ENCODE measurements at regions not wholly inside any gene's neighbourhood (a gene's known extent, or its start where the extent isn't known, plus 50 kb on each side); places are given as distances from the start of the nearest gene placed in this dataset.

GRCh38 chr20:54372313-54372712 is 103.1 kb upstream of the DOK5 start:
- no peak overlapping the region for H3K9ac ChIP-seq (ENCODE audit: insufficient read depth, low read depth, low read length)
- no peak overlapping the region for H3K4me3 ChIP-seq (replicated peaks in 1 of 3; ENCODE audit: insufficient read depth in 1 of 3, low read depth in 2 of 3, low read length in 3 of 3)
- DNase-seq (ENCODE audit: low spot score), result no peak
- no peak for TF ChIP-seq TMF1 (CRISPR knock-in tag; IDR thresholded peaks at IDR 0.05; ENCODE audit: low read depth)
- no peak for TF ChIP-seq ZBTB42 (CRISPR knock-in tag; IDR thresholded peaks at IDR 0.05)
- no peak for TF ChIP-seq RXRB (CRISPR knock-in tag; IDR thresholded peaks at IDR 0.05; ENCODE audit: borderline replicate concordance)
- TF ChIP-seq ARID2 (CRISPR knock-in tag; IDR thresholded peaks at IDR 0.05; ENCODE audit: borderline replicate concordance), result no peak
- no peak for TF ChIP-seq KLF16 (CRISPR knock-in tag; IDR thresholded peaks at IDR 0.05)
- TF ChIP-seq PBX2 (CRISPR knock-in tag; IDR thresholded peaks at IDR 0.05), result no peak
- TF ChIP-seq, protein P1, sequence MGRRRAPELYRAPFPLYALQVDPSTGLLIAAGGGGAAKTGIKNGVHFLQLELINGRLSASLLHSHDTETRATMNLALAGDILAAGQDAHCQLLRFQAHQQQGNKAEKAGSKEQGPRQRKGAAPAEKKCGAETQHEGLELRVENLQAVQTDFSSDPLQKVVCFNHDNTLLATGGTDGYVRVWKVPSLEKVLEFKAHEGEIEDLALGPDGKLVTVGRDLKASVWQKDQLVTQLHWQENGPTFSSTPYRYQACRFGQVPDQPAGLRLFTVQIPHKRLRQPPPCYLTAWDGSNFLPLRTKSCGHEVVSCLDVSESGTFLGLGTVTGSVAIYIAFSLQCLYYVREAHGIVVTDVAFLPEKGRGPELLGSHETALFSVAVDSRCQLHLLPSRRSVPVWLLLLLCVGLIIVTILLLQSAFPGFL (CRISPR knock-in tag; IDR thresholded peaks at IDR 0.05), result no peak
- no peak for TF ChIP-seq ZNF468 (CRISPR knock-in tag; IDR thresholded peaks at IDR 0.05)
- TF ChIP-seq ZNF296 (CRISPR knock-in tag; conservative IDR thresholded peaks at IDR 0.05), result no peak
- H3K27me3 ChIP-seq (ENCODE audit: control insufficient read depth in 1 of 2, insufficient read depth in 2 of 2, low read length in 2 of 2), result no peaks in the 10 kb centered on the region
- H3K79me2 ChIP-seq (ENCODE audit: insufficient read depth, low read length), result no peaks in the 10 kb centered on the region
- CTCF ChIA-PET (ENCODE audit: low intra/inter-chr PET ratio, low total read pairs), result no interaction called here
- intact Hi-C loops (cut with micrococcal nuclease; ENCODE audit: unreplicated experiment) (no loop called here), in situ Hi-C loops (cut with HindIII; ENCODE audit: extremely low pct_ligation_motif_present, low pct_unique_long_range_greater_than_20kb) (no loop called here)
- POLR2A ChIA-PET, result no interaction called here
- no peak for ATAC-seq
- no peak overlapping the region for H3K4me2 ChIP-seq (ENCODE audit: low read depth, low read length)
- no peak overlapping the region for H3K27ac ChIP-seq (ENCODE audit: extremely low read length, insufficient read depth, low read length)
- WGBS (ENCODE audit: low lambda C conversion rate), result 1% methylated on average over 1 of the region's 1 CpG
- BruUV-seq (replicated peaks), result no TSS peak
- H3K9me3 ChIP-seq (ENCODE audit: low read length), result no peaks in the 10 kb centered on the region
- no peaks in the 10 kb centered on the region for H4K20me1 ChIP-seq (ENCODE audit: insufficient read depth, low read length)
- no peaks in the 10 kb centered on the region for H3K4me1 ChIP-seq (ENCODE audit: insufficient read depth, low read length)
- H3K36me3 ChIP-seq (replicated peaks in 1 of 2; ENCODE audit: control insufficient read depth in 1 of 2, insufficient read depth in 2 of 2, low read length in 2 of 2), result no peaks in the 10 kb centered on the region
- no peak overlapping the region for H2AFZ ChIP-seq (ENCODE audit: low read length)
- FAIRE-seq, result no peak
